B cell (primary cell): ENCODE measurements at regions not wholly inside any gene's neighbourhood (a gene's known extent, or its start where the extent isn't known, plus 50 kb on each side); places are given as distances from the start of the nearest gene placed in this dataset.

Experiments used
- ATAC-seq: fragments of 200-7000 bp; cut with Tn5 transposase; one replicate; pipeline ENCODE4 v1.10.0; 2021; ENCODE audit warnings: low read depth, mild to moderate bottlenecking, moderate number of reproducible peaks, moderate library complexity
- CTCF ChIA-PET: fragments of 350-600 bp; sonication (Branson Sonifier 250); formaldehyde crosslinking; loops from one replicate; lab custom pipeline; 2021; ENCODE audit warnings: antibody characterized with exemption, inconsistent platforms; lab: Charles Lee
- POLR2A ChIA-PET: fragments of 350-600 bp; sonication (Branson Sonifier 250); formaldehyde crosslinking; loops from one replicate; lab custom pipeline; 2021; ENCODE audit warnings: antibody characterized with exemption; lab: Charles Lee
- DNase-seq: peaks from one replicate; pipeline ENCODE4 v3.0.0; 2013
- H2AFZ ChIP-seq: 2 replicates; pipeline ENCODE4 v1.6.1; 2012; ENCODE audit warnings: mild to moderate bottlenecking, low read depth, low read length; ENCODE audit not compliant: insufficient read depth, poor library complexity, severe bottlenecking
- H3K27ac ChIP-seq, 2 donors: 1 replicate in 1 of 2; 2 replicates in 1 of 2; pipeline ENCODE4 v1.5.1; 2012 to 2013; ENCODE audit warnings: low read length in 2 of 2, mild to moderate bottlenecking in 2 of 2, moderate library complexity in 1 of 2
- H3K27me3 ChIP-seq, 4 experiments: fragments of 200-600 bp in 1 of 4; sonication (generic) in 1 of 4; replicated peaks in 1 of 4; 1 replicate in 2 of 4; 2 replicates in 2 of 4; pipeline versions ENCODE4 v1.6.1 to v1.7.0; 2013 to 2016; ENCODE audit warnings: low read length in 3 of 4, mild to moderate bottlenecking in 2 of 4, mixed read lengths in 1 of 4, moderate library complexity in 1 of 4; ENCODE audit not compliant: insufficient read depth in 4 of 4, control insufficient read depth in 3 of 4; ENCODE audit errors: control extremely low read depth in 1 of 4
- H3K36me3 ChIP-seq, 2 experiments: replicated peaks in 1 of 2; 1 replicate in 1 of 2; 2 replicates in 1 of 2; pipeline versions ENCODE4 v1.6.1 to v1.7.1; 2013; ENCODE audit warnings: low read length in 1 of 2; ENCODE audit not compliant: insufficient read depth in 2 of 2, control insufficient read depth in 1 of 2; ENCODE audit errors: control extremely low read depth in 1 of 2, extremely low read depth in 1 of 2
- H3K4me1 ChIP-seq, 2 donors: fragments of 200-600 bp in 1 of 2; sonication (generic) in 1 of 2; 1 replicate in 1 of 2; 2 replicates in 1 of 2; pipeline versions ENCODE4 v1.5.1 to v1.6.1; 2013 to 2017; ENCODE audit warnings: low read length in 2 of 2; ENCODE audit not compliant: control insufficient read depth in 2 of 2, insufficient read depth in 2 of 2
- H3K4me2 ChIP-seq: replicated peaks from 2 replicates; pipeline ENCODE3; 2012; ENCODE audit warnings: mild to moderate bottlenecking, low read depth, low read length; ENCODE audit not compliant: poor library complexity, severe bottlenecking
- H3K4me3 ChIP-seq, 5 experiments: fragments of 200-600 bp in 1 of 5; sonication (generic) in 1 of 5; 1 replicate in 3 of 5; 2 replicates in 2 of 5; pipeline versions ENCODE4 v1.5.1 to v1.7.0; 2011 to 2016; ENCODE audit warnings: low read length in 4 of 5, mild to moderate bottlenecking in 4 of 5, low read depth in 2 of 5, control low read depth in 1 of 5, moderate library complexity in 1 of 5; ENCODE audit not compliant: insufficient read depth in 1 of 5; ENCODE audit errors: control extremely low read depth in 1 of 5, extremely low read depth in 1 of 5
- H3K79me2 ChIP-seq: fragments of 200-600 bp; sonication (generic); one replicate; pipeline ENCODE4 v1.6.0; 2016; ENCODE audit warnings: low read length; ENCODE audit not compliant: control insufficient read depth, insufficient read depth
- H3K9ac ChIP-seq: fragments of 200-600 bp; sonication (generic); 2 replicates; pipeline ENCODE4 v1.6.1; 2017; ENCODE audit warnings: mild to moderate bottlenecking, low read length, moderate library complexity
- H3K9me3 ChIP-seq, 3 donors: one replicate each; pipeline versions ENCODE4 v1.6.1 to v1.7.1; 2013; ENCODE audit warnings: low read length in 2 of 3; ENCODE audit not compliant: control insufficient read depth in 2 of 3, insufficient read depth in 1 of 3; ENCODE audit errors: control extremely low read depth in 1 of 3
- H4K20me1 ChIP-seq: 2 replicates; pipeline ENCODE4 v1.6.0; 2012; ENCODE audit warnings: mild to moderate bottlenecking, low read length; ENCODE audit not compliant: insufficient read depth, control insufficient read depth, poor library complexity, severe bottlenecking
- H3K27ac Mint-ChIP-seq: one replicate; pipeline ENCODE4 v1.8.0; 2021; ENCODE audit warnings: mixed read lengths
- H3K27me3 Mint-ChIP-seq: one replicate; pipeline ENCODE4 v1.8.0; 2021; ENCODE audit warnings: mixed read lengths
- H3K4me1 Mint-ChIP-seq: one replicate; pipeline ENCODE4 v1.8.0; 2021; ENCODE audit warnings: mixed read lengths
- H3K4me3 Mint-ChIP-seq: one replicate; pipeline ENCODE4 v1.8.0; 2021; ENCODE audit warnings: mixed read lengths
- H3K9me3 Mint-ChIP-seq: one replicate; pipeline ENCODE4 v1.8.0; 2022; ENCODE audit warnings: mixed read lengths; ENCODE audit not compliant: insufficient read depth
- CTCF ChIP-seq: fragments of 200-600 bp; IDR thresholded peaks from one replicate; pipeline ENCODE4 v1.8.0; 2022; ENCODE audit warnings: antibody characterized with exemption, mild to moderate bottlenecking
- EZH2 ChIP-seq: IDR thresholded peaks from 2 replicates; pipeline ENCODE4 v1.6.1; 2012; ENCODE audit warnings: borderline replicate concordance, low read depth, mild to moderate bottlenecking, moderate library complexity, low read length; ENCODE audit not compliant: insufficient read depth, poor library complexity, severe bottlenecking
- WGBS: methylation state at CpG from one replicate; pipeline ENCODE4 v1.1.5; 2013; ENCODE audit warnings: missing lambda C conversion rate; ENCODE audit not compliant: insufficient coverage; 5-methylcytosine and 5-hydroxymethylcytosine counted together
- intact Hi-C: fragments of 100-400 bp; cut with micrococcal nuclease; formaldehyde crosslinking; loops from one replicate; pipeline ENCODE4 v1.10.0; 2022

- no peaks in the 10 kb centered on the region for H3K79me2 ChIP-seq
- ATAC-seq (no peak), DNase-seq (no peak)
- no peaks in the 10 kb centered on the region for H3K36me3 ChIP-seq
- no peaks in the 10 kb centered on the region for H3K9me3 ChIP-seq
- H3K27me3 ChIP-seq = no peaks in the 10 kb centered on the region
- TF ChIP-seq EZH2 (no peak), CTCF (no peak)
- H3K27ac Mint-ChIP-seq = no peak overlapping the region
- no peaks in the 10 kb centered on the region for H4K20me1 ChIP-seq
- no peak overlapping the region for H2AFZ ChIP-seq
- CTCF ChIA-PET = no interaction called here
- no peak overlapping the region for H3K27ac ChIP-seq
- no CpG with 5 or more reads among the region's 2 CpGs for WGBS
- no peak overlapping the region for H3K4me3 Mint-ChIP-seq
- no peak overlapping the region for H3K4me3 ChIP-seq
- no peaks in the 10 kb centered on the region for H3K27me3 Mint-ChIP-seq
- no peaks in the 10 kb centered on the region for H3K9me3 Mint-ChIP-seq
- H3K4me1 ChIP-seq = no peaks in the 10 kb centered on the region
- intact Hi-C loops = no loop called here
- no peak overlapping the region for H3K9ac ChIP-seq
- no peaks in the 10 kb centered on the region for H3K4me1 Mint-ChIP-seq
- POLR2A ChIA-PET = no interaction called here
- no peak overlapping the region for H3K4me2 ChIP-seq
Observed at GRCh38 chr7:84647797-84648757, 453.5 kb upstream of the SEMA3A start.

- WGBS = no CpG with 5 or more reads among the region's 3 CpGs
- H3K4me1 ChIP-seq = no peaks in the 10 kb centered on the region
- ChIA-PET POLR2A (no interaction called here), CTCF (no interaction called here)
- Mint-ChIP-seq H3K27me3 (no peaks in the 10 kb centered on the region), H3K4me3 (no peak overlapping the region), H3K4me1 (no peaks in the 10 kb centered on the region), H3K9me3 (no peaks in the 10 kb centered on the region), H3K27ac (no peak overlapping the region)
- H3K4me2 ChIP-seq = no peak overlapping the region
- no peaks in the 10 kb centered on the region for H3K27me3 ChIP-seq
- H3K9me3 ChIP-seq = peaks cover 0 to under 1% (median 0%) of the 10 kb centered on the region in 3 donors
- no peaks in the 10 kb centered on the region for H3K36me3 ChIP-seq
- H3K27ac ChIP-seq = no peak overlapping the region
- ATAC-seq (no peak), DNase-seq (no peak)
- intact Hi-C loops = no loop called here
- no peak overlapping the region for H3K4me3 ChIP-seq
- no peak overlapping the region for H3K9ac ChIP-seq
- TF ChIP-seq CTCF = no peak
- TF ChIP-seq EZH2 = no peak
- no peak overlapping the region for H2AFZ ChIP-seq
- H4K20me1 ChIP-seq = no peaks in the 10 kb centered on the region
- no peaks in the 10 kb centered on the region for H3K79me2 ChIP-seq
Observed at GRCh38 chr7:84642611-84643010, 448.0 kb upstream of the SEMA3A start.
